Panc1 (cell line): ENCODE measurements at regions not wholly inside any gene's neighbourhood (a gene's known extent, or its start where the extent isn't known, plus 50 kb on each side); places are given as distances from the start of the nearest gene placed in this dataset.

Experiments used
- POLR2AphosphoS5 ChIP-seq: IDR thresholded peaks from 2 replicates; pipeline ENCODE4 v1.6.1; 2012; ENCODE audit warnings: mild to moderate bottlenecking, low read depth, low read length, moderate library complexity
- TCF7L2 ChIP-seq: IDR thresholded peaks from 2 replicates; pipeline ENCODE4 v1.6.1; 2011; ENCODE audit warnings: mild to moderate bottlenecking, low read depth, low read length, inconsistent platforms
- TF ChIP-seq, protein P1 (sequence below): fragments of 450-650 bp; IDR thresholded peaks from 2 replicates; pipeline ENCODE4 v1.5.1; 2017; ENCODE audit warnings: mild to moderate bottlenecking
- TF ChIP-seq, protein P2 (sequence below), 2 experiments: IDR thresholded peaks; 2 replicates each; pipeline ENCODE4 v1.6.1; 2011 to 2012; ENCODE audit warnings: low read depth in 2 of 2, control low read depth in 1 of 2, low read length in 1 of 2, mild to moderate bottlenecking in 1 of 2, moderate library complexity in 1 of 2; ENCODE audit not compliant: insufficient read depth in 1 of 2

DNA sequence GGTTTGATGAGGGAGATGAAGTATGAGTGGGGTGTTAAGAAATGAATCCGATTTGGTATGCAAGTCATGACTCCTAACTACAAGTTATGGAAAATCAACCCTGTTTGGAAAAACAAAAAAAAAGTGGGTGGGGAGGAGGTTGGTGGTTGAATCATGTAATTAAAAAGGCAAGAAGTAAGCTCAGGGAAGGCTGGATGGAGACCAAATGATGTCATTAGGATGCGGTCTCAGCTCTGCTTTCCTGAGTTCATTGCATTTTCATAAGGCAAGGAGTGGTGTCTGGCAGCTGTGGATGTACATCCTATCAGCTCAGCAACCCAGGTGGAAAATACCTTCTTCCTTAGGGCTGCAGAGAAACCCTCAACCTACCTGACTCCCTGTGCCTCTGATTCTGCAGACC is 60.4 kb upstream of the AKAP12 start:
- TF ChIP-seq, protein P1, sequence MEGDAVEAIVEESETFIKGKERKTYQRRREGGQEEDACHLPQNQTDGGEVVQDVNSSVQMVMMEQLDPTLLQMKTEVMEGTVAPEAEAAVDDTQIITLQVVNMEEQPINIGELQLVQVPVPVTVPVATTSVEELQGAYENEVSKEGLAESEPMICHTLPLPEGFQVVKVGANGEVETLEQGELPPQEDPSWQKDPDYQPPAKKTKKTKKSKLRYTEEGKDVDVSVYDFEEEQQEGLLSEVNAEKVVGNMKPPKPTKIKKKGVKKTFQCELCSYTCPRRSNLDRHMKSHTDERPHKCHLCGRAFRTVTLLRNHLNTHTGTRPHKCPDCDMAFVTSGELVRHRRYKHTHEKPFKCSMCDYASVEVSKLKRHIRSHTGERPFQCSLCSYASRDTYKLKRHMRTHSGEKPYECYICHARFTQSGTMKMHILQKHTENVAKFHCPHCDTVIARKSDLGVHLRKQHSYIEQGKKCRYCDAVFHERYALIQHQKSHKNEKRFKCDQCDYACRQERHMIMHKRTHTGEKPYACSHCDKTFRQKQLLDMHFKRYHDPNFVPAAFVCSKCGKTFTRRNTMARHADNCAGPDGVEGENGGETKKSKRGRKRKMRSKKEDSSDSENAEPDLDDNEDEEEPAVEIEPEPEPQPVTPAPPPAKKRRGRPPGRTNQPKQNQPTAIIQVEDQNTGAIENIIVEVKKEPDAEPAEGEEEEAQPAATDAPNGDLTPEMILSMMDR, result no peak
- TF ChIP-seq POLR2AphosphoS5 (no peak), TCF7L2 (no peak)
- TF ChIP-seq, protein P2, sequence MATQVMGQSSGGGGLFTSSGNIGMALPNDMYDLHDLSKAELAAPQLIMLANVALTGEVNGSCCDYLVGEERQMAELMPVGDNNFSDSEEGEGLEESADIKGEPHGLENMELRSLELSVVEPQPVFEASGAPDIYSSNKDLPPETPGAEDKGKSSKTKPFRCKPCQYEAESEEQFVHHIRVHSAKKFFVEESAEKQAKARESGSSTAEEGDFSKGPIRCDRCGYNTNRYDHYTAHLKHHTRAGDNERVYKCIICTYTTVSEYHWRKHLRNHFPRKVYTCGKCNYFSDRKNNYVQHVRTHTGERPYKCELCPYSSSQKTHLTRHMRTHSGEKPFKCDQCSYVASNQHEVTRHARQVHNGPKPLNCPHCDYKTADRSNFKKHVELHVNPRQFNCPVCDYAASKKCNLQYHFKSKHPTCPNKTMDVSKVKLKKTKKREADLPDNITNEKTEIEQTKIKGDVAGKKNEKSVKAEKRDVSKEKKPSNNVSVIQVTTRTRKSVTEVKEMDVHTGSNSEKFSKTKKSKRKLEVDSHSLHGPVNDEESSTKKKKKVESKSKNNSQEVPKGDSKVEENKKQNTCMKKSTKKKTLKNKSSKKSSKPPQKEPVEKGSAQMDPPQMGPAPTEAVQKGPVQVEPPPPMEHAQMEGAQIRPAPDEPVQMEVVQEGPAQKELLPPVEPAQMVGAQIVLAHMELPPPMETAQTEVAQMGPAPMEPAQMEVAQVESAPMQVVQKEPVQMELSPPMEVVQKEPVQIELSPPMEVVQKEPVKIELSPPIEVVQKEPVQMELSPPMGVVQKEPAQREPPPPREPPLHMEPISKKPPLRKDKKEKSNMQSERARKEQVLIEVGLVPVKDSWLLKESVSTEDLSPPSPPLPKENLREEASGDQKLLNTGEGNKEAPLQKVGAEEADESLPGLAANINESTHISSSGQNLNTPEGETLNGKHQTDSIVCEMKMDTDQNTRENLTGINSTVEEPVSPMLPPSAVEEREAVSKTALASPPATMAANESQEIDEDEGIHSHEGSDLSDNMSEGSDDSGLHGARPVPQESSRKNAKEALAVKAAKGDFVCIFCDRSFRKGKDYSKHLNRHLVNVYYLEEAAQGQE (IDR thresholded peaks at IDR 0.05; ENCODE audit: insufficient read depth in 1 of 2, low read depth in 2 of 2, low read length in 1 of 2), result no peak
